GM21367 (cell line): ENCODE measurements at regions not wholly inside any gene's neighbourhood (a gene's known extent, or its start where the extent isn't known, plus 50 kb on each side); places are given as distances from the start of the nearest gene placed in this dataset.
"Not testable (repeated sequence)": the region's sequence is repeated elsewhere in the genome, so short reads cannot be mapped to it uniquely, and the experiment has no call there.

Experiments used
- ATAC-seq: cut with Tn5 transposase; IDR thresholded peaks from one replicate; pipeline ENCODE4 v1.9.1; 2021; ENCODE audit not compliant: unreplicated experiment

DNA sequence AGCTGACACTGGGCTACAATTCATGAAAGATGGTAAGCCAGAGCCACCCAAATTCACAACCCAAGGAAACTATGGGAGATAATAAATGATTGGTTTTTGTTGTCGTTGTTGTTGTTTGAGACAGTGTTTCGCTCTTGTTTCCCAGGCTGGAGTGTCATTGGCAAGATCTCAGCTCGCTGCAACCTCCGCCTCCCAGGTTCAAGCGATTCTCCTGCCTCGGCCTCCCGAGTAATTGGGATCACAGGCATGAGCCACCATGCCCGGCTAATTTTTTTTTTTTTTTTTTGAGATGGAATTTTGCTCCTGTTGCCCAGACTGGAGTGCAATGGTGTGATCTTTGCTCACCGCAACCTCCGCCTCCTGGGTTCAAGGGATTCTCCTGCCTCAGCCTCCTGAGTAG lies 65.9 kb upstream of the METTL9 start:
- not testable (repeated sequence) for ATAC-seq

DNA sequence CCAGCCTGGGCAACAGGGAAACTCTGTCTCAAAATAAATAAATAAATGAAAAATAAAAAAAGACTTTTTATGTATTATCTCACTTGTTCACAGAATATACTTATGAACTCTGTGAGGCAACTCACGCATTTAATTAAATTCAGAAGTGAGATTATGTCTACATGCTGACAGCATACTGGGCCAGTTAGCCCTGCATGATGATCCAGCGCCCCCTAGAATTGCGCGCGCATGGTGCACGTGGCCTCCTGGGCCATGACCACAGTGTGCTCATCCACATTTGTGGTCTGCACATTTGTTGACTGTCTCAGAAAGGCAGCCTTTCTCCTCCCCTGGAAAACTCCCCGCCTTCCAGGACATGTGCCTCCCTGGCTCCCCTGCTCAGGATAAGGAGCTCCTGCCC lies 64.8 kb upstream of the METTL9 start:
- not testable (repeated sequence) for ATAC-seq

DNA sequence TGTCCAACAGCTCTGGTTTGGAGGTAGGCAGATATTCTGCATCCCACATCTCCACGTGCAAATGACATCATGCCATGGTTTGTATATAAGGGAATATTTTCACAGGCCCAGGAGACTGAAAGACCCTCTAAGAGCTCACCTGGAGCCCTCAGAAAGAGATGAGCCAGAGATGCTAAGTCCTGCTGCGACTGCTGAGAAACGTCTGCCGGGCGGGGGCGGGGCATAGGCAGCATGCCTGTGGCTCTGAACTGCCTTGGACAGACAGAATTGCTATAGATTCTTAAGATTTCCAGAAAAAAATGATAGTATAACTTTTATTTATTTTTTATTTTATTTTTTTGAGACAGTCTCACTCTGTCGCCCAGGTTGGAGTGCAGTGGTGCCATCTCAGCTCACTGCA lies 64.2 kb upstream of the METTL9 start:
- not testable (repeated sequence) for ATAC-seq

- not testable (repeated sequence) for ATAC-seq
Measured at GRCh38 chr16:21536740-21537139, 62.6 kb upstream of the METTL9 start.

DNA sequence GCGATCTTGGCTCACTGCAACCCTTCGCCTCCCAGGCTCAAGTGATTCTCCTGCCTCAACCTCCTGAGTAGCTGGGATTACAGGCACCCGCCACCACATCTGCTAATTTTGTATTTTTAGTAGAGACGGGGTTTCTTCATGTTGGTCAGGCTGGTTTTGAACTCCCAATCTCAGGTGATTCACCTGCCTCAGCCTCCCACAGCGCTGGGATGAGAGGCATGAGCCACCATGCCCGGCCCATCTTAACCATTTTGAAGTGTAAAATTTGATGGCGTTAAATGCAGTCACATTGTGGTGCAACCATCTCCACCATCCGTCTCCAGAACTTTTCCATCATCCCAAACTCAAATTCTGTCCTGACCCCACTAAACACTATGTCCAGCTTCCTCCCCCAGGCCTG lies 61.8 kb upstream of the METTL9 start:
- ATAC-seq = not testable (repeated sequence)

- ATAC-seq = not testable (repeated sequence)
Measured at GRCh38 chr16:21539107-21539618, 60.2 kb upstream of the METTL9 start.

DNA sequence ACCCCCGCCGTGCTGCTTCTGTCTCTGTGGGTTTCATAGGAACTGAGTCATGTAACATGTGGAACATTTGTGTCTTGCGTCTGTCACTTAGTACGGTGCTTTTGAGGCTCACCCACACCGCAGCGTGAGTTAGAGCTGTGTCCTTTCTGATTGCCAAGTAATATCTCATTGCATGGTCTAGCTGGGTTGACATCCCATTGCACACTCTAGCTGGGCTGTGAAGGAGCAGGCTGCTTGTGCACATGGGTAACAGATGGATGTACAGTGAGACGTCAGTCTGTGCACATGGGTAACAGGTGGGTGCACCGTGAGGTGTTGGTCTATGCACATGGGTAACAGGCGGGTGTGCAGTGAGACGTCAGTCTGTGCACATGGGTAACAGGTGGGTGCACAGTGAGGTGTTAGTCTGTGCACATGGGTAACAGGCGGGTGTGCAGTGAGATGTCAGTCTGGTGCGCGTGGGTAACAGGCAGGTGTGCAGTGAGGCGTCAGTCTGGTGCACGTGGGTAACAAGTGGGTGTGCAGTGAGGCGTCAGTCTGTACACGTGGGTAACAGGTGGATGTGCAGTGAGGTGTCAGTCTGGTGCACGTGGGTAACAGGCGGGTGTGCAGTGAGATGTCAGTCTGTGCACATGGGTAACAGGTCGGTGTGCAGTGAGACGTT lies 58.5 kb upstream of the METTL9 start:
- ATAC-seq = peak; percentile 75

GRCh38 chr16:21541611-21542051 lies 57.7 kb upstream of the METTL9 start:
- not testable (repeated sequence) for ATAC-seq

- ATAC-seq = not testable (repeated sequence)
Measured at GRCh38 chr16:21542075-21542474, 57.3 kb upstream of the METTL9 start.

DNA sequence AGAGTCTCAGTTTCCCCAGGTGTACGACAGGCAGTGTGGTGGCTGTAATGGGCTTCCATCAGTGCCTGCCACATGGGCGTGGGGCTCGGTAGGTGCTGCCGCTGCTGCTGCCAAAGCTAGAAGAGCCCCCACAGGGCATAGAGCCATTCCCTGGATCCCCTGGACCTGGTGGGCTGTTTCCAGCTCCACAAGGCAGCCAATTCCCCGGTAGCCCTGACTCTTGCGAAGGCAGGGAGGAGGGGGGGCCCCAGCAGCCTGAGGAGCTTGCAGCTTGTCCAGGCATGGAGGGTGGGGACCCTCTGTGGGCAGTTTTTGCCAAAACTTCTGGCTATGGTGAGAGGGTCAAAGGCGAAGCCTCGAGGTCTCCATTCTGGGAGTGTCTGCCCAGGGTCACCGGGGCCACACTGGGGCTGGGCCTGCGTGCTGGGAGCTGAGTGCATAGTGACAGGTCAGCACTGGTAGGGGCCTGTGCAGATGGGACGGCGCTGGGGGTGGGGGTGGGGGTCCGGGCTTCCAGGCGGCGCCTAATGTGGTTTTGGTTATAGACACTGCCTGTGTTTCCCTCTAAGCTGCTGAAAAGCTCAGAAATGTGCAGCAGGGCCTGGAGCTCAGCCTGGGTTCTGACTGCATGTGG lies 56.8 kb upstream of the METTL9 start:
- not testable (repeated sequence) for ATAC-seq

DNA sequence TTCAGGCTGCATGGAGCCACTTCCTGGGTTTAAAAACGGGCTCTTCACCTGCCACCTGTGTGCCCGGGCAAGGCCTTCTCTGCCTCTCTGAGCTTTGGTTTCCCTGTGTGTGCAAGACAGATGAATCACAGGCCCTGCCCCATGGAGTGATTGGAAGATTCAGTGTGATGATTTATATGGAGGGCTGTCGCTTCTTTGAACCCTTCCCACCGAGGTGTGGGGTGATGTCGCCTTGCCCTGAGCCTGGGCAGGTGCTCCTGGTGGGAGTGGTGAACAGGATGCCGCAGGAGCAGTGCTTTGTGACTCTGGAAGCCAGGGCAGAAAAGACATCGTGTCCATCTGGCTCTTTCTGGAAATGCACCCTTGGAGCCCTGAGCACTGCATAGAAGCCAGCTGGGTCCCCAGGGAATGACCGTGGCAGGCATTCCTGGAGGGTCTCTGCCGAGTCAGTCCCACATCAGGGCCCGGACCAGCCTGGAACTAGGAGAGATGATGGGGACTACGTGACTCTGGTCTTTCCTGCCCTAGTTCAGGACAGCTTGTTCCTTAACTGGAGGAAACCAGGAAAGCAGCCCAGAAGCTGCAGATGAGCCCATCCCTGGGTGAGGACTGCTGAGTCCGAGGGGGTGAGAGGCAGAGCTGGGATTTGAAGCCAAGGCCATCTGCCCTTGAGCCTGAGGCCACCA lies 56.1 kb upstream of the METTL9 start:
- ATAC-seq = not testable (repeated sequence)

DNA sequence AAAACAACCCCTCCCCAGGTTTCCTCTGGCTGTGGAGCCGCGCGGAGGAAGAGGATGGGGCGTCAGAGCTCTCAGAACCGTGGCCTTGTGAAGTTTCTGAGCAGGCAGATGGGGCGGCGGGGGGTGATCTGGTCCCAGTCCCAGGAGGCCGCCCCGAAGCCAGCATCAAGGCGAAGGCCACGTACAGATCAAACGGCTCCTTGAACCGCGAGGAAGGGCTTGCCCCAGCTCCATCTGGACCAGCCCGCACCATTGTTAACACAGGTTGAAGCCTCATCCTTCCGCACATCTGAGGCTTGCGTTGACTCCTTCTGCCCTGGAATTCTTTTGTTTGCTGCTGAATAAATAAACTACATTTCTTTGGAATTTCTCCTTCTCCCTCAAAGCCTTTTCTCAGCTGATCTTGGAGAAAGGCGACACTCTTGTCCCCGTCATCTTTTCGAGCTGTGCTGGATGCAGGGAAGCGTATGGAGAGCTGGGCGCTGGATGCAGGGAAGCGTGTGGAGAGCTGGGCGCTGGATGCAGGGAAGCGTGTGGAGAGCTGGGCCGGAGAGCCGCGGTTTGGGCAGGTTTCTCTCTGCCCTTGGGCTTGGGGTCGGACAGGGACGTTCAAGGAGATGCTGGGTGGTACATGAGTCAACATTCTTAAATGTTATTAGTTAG lies 53.6 kb upstream of the METTL9 start:
- ATAC-seq = not testable (repeated sequence)

DNA sequence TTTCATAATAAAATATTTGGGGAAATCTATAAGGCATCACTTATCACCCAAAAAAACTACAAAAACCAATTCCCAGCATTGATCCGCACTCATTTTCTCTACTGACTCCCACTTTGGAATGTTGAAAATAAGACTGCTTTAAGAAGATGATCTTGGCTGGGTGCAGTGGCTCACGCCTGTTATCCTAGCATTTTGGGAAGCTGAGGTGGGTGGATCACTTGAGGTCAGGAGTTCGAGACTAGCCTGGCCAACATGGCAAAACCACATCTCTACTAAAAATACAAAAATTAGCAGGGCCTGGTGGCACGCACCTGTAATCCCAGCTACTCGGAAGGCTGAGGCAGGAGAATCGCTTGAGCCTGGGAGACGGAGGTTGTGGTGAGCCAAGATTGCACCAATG lies 50.0 kb upstream of the METTL9 start:
- ATAC-seq = not testable (repeated sequence)
